ENCODE measurements at regions not wholly inside any gene's neighbourhood (a gene's known extent, or its start where the extent isn't known, plus 50 kb on each side); places are given as distances from the start of the nearest gene placed in this dataset.
A peak's percentile ranks its signal among the peaks of the same experiment; 100 is the strongest.
"Not testable (repeated sequence)": the region's sequence is repeated elsewhere in the genome, so short reads cannot be mapped to it uniquely, and the experiment has no call there.

GRCh38 chr7:84729284-84729683 lies 457.6 kb downstream of the SEMA3D start:
- no peak for DNase-seq

- DNase-seq: no peak
These were observed 464.1 kb downstream of the SEMA3D start for GRCh38 chr7:84722734-84723133.

GRCh38 chr7:84722086-84722485 lies 464.8 kb downstream of the SEMA3D start:
- DNase-seq: no peak

GRCh38 chr7:84720456-84721097 lies 466.3 kb downstream of the SEMA3D start:
- DNase-seq: no peak

- DNase-seq: no peak
These were observed 472.1 kb downstream of the SEMA3D start for GRCh38 chr7:84714765-84715164.

- DNase-seq: peak in 1 of 2 experiments; percentile 3
These were observed 474.3 kb downstream of the SEMA3D start for GRCh38 chr7:84712374-84713121.

GRCh38 chr7:84710538-84710937 lies 476.3 kb downstream of the SEMA3D start:
- not testable (repeated sequence) for DNase-seq

- DNase-seq: no peak
These were observed 481.1 kb downstream of the SEMA3D start for GRCh38 chr7:84705706-84706105.

GRCh38 chr7:84705079-84705478 lies 481.8 kb downstream of the SEMA3D start:
- no peak for DNase-seq

GRCh38 chr7:84704380-84704779 lies 482.5 kb downstream of the SEMA3D start:
- no peak for DNase-seq

- peak; percentile 52 to 73 for DNase-seq
These were observed 485.1 kb downstream of the SEMA3D start for GRCh38 chr7:84701524-84702306.

- DNase-seq: no peak
These were observed 486.1 kb downstream of the SEMA3D start for GRCh38 chr7:84700563-84701370.

- no peak for DNase-seq
These were observed 489.4 kb downstream of the SEMA3D start for GRCh38 chr7:84697506-84697905.

- no peak for DNase-seq
These were observed 493.4 kb downstream of the SEMA3D start for GRCh38 chr7:84693483-84693882.

GRCh38 chr7:84688671-84689070 lies 494.1 kb upstream of the SEMA3A start:
- no peak for DNase-seq

- no peak for DNase-seq
These were observed 491.8 kb upstream of the SEMA3A start for GRCh38 chr7:84686373-84686772.

GRCh38 chr7:84684836-84685480 lies 490.4 kb upstream of the SEMA3A start:
- no peak for DNase-seq

GRCh38 chr7:84682543-84682942 lies 488.0 kb upstream of the SEMA3A start:
- DNase-seq: no peak

GRCh38 chr7:84678841-84679240 lies 484.3 kb upstream of the SEMA3A start:
- DNase-seq: no peak

- no peak for DNase-seq
These were observed 482.6 kb upstream of the SEMA3A start for GRCh38 chr7:84677117-84677732.

GRCh38 chr7:84675633-84676034 lies 481.0 kb upstream of the SEMA3A start:
- DNase-seq: no peak
